OCI-LY1 (cell line): ENCODE measurements at regions not wholly inside any gene's neighbourhood (a gene's known extent, or its start where the extent isn't known, plus 50 kb on each side); places are given as distances from the start of the nearest gene placed in this dataset.
"Not testable (repeated sequence)": the region's sequence is repeated elsewhere in the genome, so short reads cannot be mapped to it uniquely, and the experiment has no call there.

ENCODE experiments used
- CTCF ChIP-seq: fragments of 200-600 bp; sonication (generic), shearing (Covaris generic); IDR thresholded peaks from 2 replicates; pipeline ENCODE4 v1.5.1; 2017; ENCODE audit warnings: mild to moderate bottlenecking, antibody characterized with exemption, low read length, moderate library complexity, mixed read lengths
- EZH2 ChIP-seq: fragments of 200-600 bp; sonication (generic), shearing (Covaris generic); IDR thresholded peaks from 2 replicates; pipeline ENCODE4 v1.8.0; 2017; ENCODE audit warnings: borderline replicate concordance, mixed run types, mild to moderate bottlenecking, antibody characterized with exemption, low read length, moderate library complexity, mixed read lengths

- TF ChIP-seq EZH2, CTCF: not testable (repeated sequence)
Measured at GRCh38 chr7:152539190-152539495, 103.3 kb upstream of the KMT2C start.
